ENCODE measurements at regions not wholly inside any gene's neighbourhood (a gene's known extent, or its start where the extent isn't known, plus 50 kb on each side); places are given as distances from the start of the nearest gene placed in this dataset.

GRCh38 chr7:140242057-140243031, 65.6 kb upstream of the KDM7A start:
- TF ChIP-seq CTCF (conservative IDR thresholded peaks at IDR 0.05) (no peak), ZFX (IDR thresholded peaks at IDR 0.05) (no peak)
